ENCODE measurements at regions not wholly inside any gene's neighbourhood (a gene's known extent, or its start where the extent isn't known, plus 50 kb on each side); places are given as distances from the start of the nearest gene placed in this dataset.
"Not testable (repeated sequence)": the region's sequence is repeated elsewhere in the genome, so short reads cannot be mapped to it uniquely, and the experiment has no call there.

DNA sequence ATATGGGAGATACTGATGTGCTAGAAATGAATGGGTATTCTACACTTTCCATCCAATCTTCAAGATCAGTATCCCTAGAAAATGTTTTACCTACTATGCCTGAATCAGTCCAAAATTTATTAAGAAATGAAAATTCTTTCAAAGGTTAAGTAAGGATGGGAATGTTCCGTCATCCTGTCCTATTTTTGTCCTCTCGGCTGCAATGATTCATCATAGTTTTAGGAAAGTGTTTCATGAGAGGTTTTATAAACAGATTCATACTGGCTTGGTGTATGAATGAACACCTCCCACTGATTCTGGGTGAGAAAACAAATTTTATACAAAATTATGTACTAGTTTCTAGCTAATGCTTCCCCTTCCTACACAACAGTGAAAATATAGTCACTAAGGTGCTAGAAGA is 504.6 kb upstream of the NR5A2 start:
- Histone ChIP-seq H3K79me2 (ENCODE audit: insufficient read depth, low read length) (no peaks in the 10 kb centered on the region), H3K9me3 (ENCODE audit: insufficient read depth, low read length) (no peaks in the 10 kb centered on the region), H3K27me3 (ENCODE audit: low read length) (no peaks in the 10 kb centered on the region), H3K4me2 (ENCODE audit: low read depth, low read length, poor library complexity, severe bottlenecking) (no peak overlapping the region), H3K27ac (ENCODE audit: low read depth, low read length) (no peak overlapping the region), H4K20me1 (ENCODE audit: low read depth, low read length) (no peaks in the 10 kb centered on the region), H3K36me3 (ENCODE audit: low read length) (no peaks in the 10 kb centered on the region), H3K9ac (ENCODE audit: low read length) (no peak overlapping the region), H2AFZ (ENCODE audit: low read depth, low read length, severe bottlenecking) (no peak overlapping the region), H3K4me3 (ENCODE audit: insufficient read depth, low read length, poor library complexity, severe bottlenecking) (no peak overlapping the region), H3F3A (ENCODE audit: insufficient read depth) (no peaks in the 10 kb centered on the region), H3K9me2 (replicated peaks; ENCODE audit: insufficient read depth, low read length) (no peaks in the 10 kb centered on the region)
- no peak for TF ChIP-seq EZH2phosphoT487 (conservative IDR thresholded peaks at IDR 0.05; ENCODE audit: low read length)
- no peak for TF ChIP-seq CTCF (IDR thresholded peaks at IDR 0.05; ENCODE audit: insufficient read depth, low read length, poor library complexity, severe bottlenecking)

- Histone ChIP-seq H3K79me2 (ENCODE audit: insufficient read depth, low read length) (no peaks in the 10 kb centered on the region), H3K36me3 (ENCODE audit: low read length) (no peaks in the 10 kb centered on the region), H3K9me2 (replicated peaks; ENCODE audit: insufficient read depth, low read length) (no peaks in the 10 kb centered on the region), H3K4me3 (ENCODE audit: insufficient read depth, low read length, poor library complexity, severe bottlenecking) (no peak overlapping the region), H3K4me2 (ENCODE audit: low read depth, low read length, poor library complexity, severe bottlenecking) (no peak overlapping the region), H3K9ac (ENCODE audit: low read length) (no peak overlapping the region), H3K9me3 (ENCODE audit: insufficient read depth, low read length) (peaks cover 10% of the 10 kb centered on the region; the same call in 1 of the 2 replicates), H2AFZ (ENCODE audit: low read depth, low read length, severe bottlenecking) (no peak overlapping the region), H4K20me1 (ENCODE audit: low read depth, low read length) (no peaks in the 10 kb centered on the region), H3K27ac (ENCODE audit: low read depth, low read length) (no peak overlapping the region), H3F3A (ENCODE audit: insufficient read depth) (no peaks in the 10 kb centered on the region), H3K27me3 (ENCODE audit: low read length) (no peaks in the 10 kb centered on the region)
- no peak for TF ChIP-seq CTCF (IDR thresholded peaks at IDR 0.05; ENCODE audit: insufficient read depth, low read length, poor library complexity, severe bottlenecking)
- TF ChIP-seq EZH2phosphoT487 (conservative IDR thresholded peaks at IDR 0.05; ENCODE audit: low read length): no peak
Observed at GRCh38 chr1:199529324-199529723, 498.2 kb upstream of the NR5A2 start.

GRCh38 chr1:199533361-199533760 is 494.1 kb upstream of the NR5A2 start:
- H3K27ac ChIP-seq (ENCODE audit: low read depth, low read length); H3K4me2 ChIP-seq (ENCODE audit: low read depth, low read length, poor library complexity, severe bottlenecking); H3K9me2 ChIP-seq (replicated peaks; ENCODE audit: insufficient read depth, low read length); H3K36me3 ChIP-seq (ENCODE audit: low read length); H3K27me3 ChIP-seq (ENCODE audit: low read length); H4K20me1 ChIP-seq (ENCODE audit: low read depth, low read length); H3K79me2 ChIP-seq (ENCODE audit: insufficient read depth, low read length); H3F3A ChIP-seq (ENCODE audit: insufficient read depth); H3K4me3 ChIP-seq (ENCODE audit: insufficient read depth, low read length, poor library complexity, severe bottlenecking); H3K9ac ChIP-seq (ENCODE audit: low read length); H2AFZ ChIP-seq (ENCODE audit: low read depth, low read length, severe bottlenecking): not testable (repeated sequence)
- H3K9me3 ChIP-seq (ENCODE audit: insufficient read depth, low read length): peaks cover 27% of the 10 kb centered on the region

- no peaks in the 10 kb centered on the region for H4K20me1 ChIP-seq (ENCODE audit: low read depth, low read length)
- TF ChIP-seq EZH2phosphoT487 (conservative IDR thresholded peaks at IDR 0.05; ENCODE audit: low read length) (no peak), CTCF (IDR thresholded peaks at IDR 0.05; ENCODE audit: insufficient read depth, low read length, poor library complexity, severe bottlenecking) (no peak)
- H3K9me2 ChIP-seq (replicated peaks; ENCODE audit: insufficient read depth, low read length): no peaks in the 10 kb centered on the region
- no peaks in the 10 kb centered on the region for H3K79me2 ChIP-seq (ENCODE audit: insufficient read depth, low read length)
- H3K36me3 ChIP-seq (ENCODE audit: low read length): no peaks in the 10 kb centered on the region
- H2AFZ ChIP-seq (ENCODE audit: low read depth, low read length, severe bottlenecking): no peak overlapping the region
- no peak overlapping the region for H3K27ac ChIP-seq (ENCODE audit: low read depth, low read length)
- no peak overlapping the region for H3K9ac ChIP-seq (ENCODE audit: low read length)
- H3K4me2 ChIP-seq (ENCODE audit: low read depth, low read length, poor library complexity, severe bottlenecking): no peak overlapping the region
- no peaks in the 10 kb centered on the region for H3K9me3 ChIP-seq (ENCODE audit: insufficient read depth, low read length)
- no peaks in the 10 kb centered on the region for H3K27me3 ChIP-seq (ENCODE audit: low read length)
- no peak overlapping the region for H3K4me3 ChIP-seq (ENCODE audit: insufficient read depth, low read length, poor library complexity, severe bottlenecking)
- no peaks in the 10 kb centered on the region for H3F3A ChIP-seq (ENCODE audit: insufficient read depth)
Observed at GRCh38 chr1:199545780-199546179, 481.7 kb upstream of the NR5A2 start.
